NCI-H2171 treated with DMSO at 0.1 percent for 48 hours (cell line): ENCODE measurements at regions not wholly inside any gene's neighbourhood (a gene's known extent, or its start where the extent isn't known, plus 50 kb on each side); places are given as distances from the start of the nearest gene placed in this dataset.

Source experiments
- DNase-seq: peaks from one replicate; lab custom pipeline; 2025; lab: John Stamatoyannopoulos, UW

GRCh38 chr21:35644523-35644922, 415.8 kb downstream of the SETD4 start:
- no peak for DNase-seq

GRCh38 chr21:35643176-35643575, 417.1 kb downstream of the SETD4 start:
- no peak for DNase-seq

- DNase-seq: no peak
Observed at GRCh38 chr21:35641271-35642016, 418.9 kb downstream of the SETD4 start.

- DNase-seq: no peak
Observed at GRCh38 chr21:35637431-35637830, 422.9 kb downstream of the SETD4 start.

- DNase-seq: no peak
Observed at GRCh38 chr21:35635994-35636393, 424.3 kb downstream of the SETD4 start.

- no peak for DNase-seq
Observed at GRCh38 chr21:35635261-35635660, 425.1 kb downstream of the SETD4 start.

- DNase-seq: no peak
Observed at GRCh38 chr21:35633501-35633900, 426.8 kb downstream of the SETD4 start.

GRCh38 chr21:35632711-35633110, 427.6 kb downstream of the SETD4 start:
- no peak for DNase-seq

GRCh38 chr21:35628316-35628715, 432.0 kb downstream of the SETD4 start:
- DNase-seq: no peak

GRCh38 chr21:35627462-35627861, 432.9 kb downstream of the SETD4 start:
- no peak for DNase-seq

- DNase-seq: no peak
Observed at GRCh38 chr21:35625576-35625975, 434.8 kb downstream of the SETD4 start.

GRCh38 chr21:35624901-35625300, 435.4 kb downstream of the SETD4 start:
- no peak for DNase-seq

- DNase-seq: no peak
Observed at GRCh38 chr21:35622612-35623011, 437.7 kb downstream of the SETD4 start.

- no peak for DNase-seq
Observed at GRCh38 chr21:35619184-35619583, 441.1 kb downstream of the SETD4 start.

GRCh38 chr21:35617491-35617890, 442.8 kb downstream of the SETD4 start:
- DNase-seq: no peak

GRCh38 chr21:35616090-35616489, 444.2 kb downstream of the SETD4 start:
- no peak for DNase-seq

- DNase-seq: no peak
Observed at GRCh38 chr21:35615325-35615724, 445.0 kb downstream of the SETD4 start.

- no peak for DNase-seq
Observed at GRCh38 chr21:35614396-35614921, 445.9 kb downstream of the SETD4 start.

GRCh38 chr21:35611708-35612132, 448.6 kb downstream of the SETD4 start:
- DNase-seq: no peak

GRCh38 chr21:35609263-35609662, 451.1 kb downstream of the SETD4 start:
- DNase-seq: no peak

GRCh38 chr21:35607406-35607805, 452.9 kb downstream of the SETD4 start:
- no peak for DNase-seq

GRCh38 chr21:35606578-35606977, 453.7 kb downstream of the SETD4 start:
- DNase-seq: no peak

- DNase-seq: no peak
Observed at GRCh38 chr21:35606146-35606545, 454.2 kb downstream of the SETD4 start.

- peak; percentile 2 for DNase-seq
Observed at GRCh38 chr21:35603494-35603893, 456.8 kb downstream of the SETD4 start.
